ENCODE measurements at regions not wholly inside any gene's neighbourhood (a gene's known extent, or its start where the extent isn't known, plus 50 kb on each side); places are given as distances from the start of the nearest gene placed in this dataset.

DNA sequence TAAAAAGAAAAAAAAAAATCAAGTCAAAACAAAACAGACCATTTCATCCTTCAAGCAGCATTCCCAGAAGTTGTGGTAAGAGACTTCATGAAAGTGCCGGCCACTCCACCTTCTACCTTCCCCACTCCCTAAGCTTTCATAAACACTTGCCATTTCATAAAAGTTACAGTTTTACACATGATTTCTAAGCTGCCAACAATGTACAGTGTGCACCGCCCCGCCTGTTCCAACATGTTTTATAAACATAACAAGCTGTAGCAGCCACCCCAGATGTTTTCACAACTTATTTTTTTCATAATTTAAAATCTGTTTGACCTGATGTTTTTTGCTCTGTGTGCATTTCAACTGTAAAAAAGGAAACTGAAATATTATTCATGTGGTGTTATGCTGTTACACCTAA, 608.1 kb downstream of the TOX3 start:
- TF ChIP-seq CBX3 (IDR thresholded peaks at IDR 0.05; ENCODE audit: low read depth) (no peak), SIN3A (IDR thresholded peaks at IDR 0.05; ENCODE audit: low read depth) (no peak), RAD21 (IDR thresholded peaks at IDR 0.05; ENCODE audit: low read depth) (no peak), TCF7L2 (IDR thresholded peaks at IDR 0.05; ENCODE audit: borderline replicate concordance, extremely low read depth, insufficient read depth, insufficient read length) (no peak), ELF1 (IDR thresholded peaks at IDR 0.05; ENCODE audit: borderline replicate concordance, low read depth) (no peak), ZFX (IDR thresholded peaks at IDR 0.05) (no peak), FOSL1 (IDR thresholded peaks at IDR 0.05; ENCODE audit: low read depth) (no peak), EZH2phosphoT487 (IDR thresholded peaks at IDR 0.05; ENCODE audit: borderline replicate concordance) (no peak), SRF (IDR thresholded peaks at IDR 0.05; ENCODE audit: low read depth) (no peak), ZNF274 (IDR thresholded peaks at IDR 0.05; ENCODE audit: low read depth, low read length) (no peak), POLR2A (IDR thresholded peaks at IDR 0.05; ENCODE audit: borderline replicate concordance, extremely low read depth, insufficient read depth, insufficient read length) (no peak), EGR1 (IDR thresholded peaks at IDR 0.05; ENCODE audit: low read depth) (no peak), CEBPB (IDR thresholded peaks at IDR 0.05; ENCODE audit: low read depth) (no peak), EZH2 (IDR thresholded peaks at IDR 0.05) (no peak), JUND (IDR thresholded peaks at IDR 0.05) (no peak)
- TF ChIP-seq, protein P1, sequence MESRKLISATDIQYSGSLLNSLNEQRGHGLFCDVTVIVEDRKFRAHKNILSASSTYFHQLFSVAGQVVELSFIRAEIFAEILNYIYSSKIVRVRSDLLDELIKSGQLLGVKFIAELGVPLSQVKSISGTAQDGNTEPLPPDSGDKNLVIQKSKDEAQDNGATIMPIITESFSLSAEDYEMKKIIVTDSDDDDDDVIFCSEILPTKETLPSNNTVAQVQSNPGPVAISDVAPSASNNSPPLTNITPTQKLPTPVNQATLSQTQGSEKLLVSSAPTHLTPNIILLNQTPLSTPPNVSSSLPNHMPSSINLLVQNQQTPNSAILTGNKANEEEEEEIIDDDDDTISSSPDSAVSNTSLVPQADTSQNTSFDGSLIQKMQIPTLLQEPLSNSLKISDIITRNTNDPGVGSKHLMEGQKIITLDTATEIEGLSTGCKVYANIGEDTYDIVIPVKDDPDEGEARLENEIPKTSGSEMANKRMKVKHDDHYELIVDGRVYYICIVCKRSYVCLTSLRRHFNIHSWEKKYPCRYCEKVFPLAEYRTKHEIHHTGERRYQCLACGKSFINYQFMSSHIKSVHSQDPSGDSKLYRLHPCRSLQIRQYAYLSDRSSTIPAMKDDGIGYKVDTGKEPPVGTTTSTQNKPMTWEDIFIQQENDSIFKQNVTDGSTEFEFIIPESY (IDR thresholded peaks at IDR 0.05; ENCODE audit: extremely low read depth, insufficient replicate concordance, low read length) = no peak
- TF ChIP-seq, protein P2, sequence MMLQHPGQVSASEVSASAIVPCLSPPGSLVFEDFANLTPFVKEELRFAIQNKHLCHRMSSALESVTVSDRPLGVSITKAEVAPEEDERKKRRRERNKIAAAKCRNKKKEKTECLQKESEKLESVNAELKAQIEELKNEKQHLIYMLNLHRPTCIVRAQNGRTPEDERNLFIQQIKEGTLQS (IDR thresholded peaks at IDR 0.05) = no peak
- TF ChIP-seq, protein P3, sequence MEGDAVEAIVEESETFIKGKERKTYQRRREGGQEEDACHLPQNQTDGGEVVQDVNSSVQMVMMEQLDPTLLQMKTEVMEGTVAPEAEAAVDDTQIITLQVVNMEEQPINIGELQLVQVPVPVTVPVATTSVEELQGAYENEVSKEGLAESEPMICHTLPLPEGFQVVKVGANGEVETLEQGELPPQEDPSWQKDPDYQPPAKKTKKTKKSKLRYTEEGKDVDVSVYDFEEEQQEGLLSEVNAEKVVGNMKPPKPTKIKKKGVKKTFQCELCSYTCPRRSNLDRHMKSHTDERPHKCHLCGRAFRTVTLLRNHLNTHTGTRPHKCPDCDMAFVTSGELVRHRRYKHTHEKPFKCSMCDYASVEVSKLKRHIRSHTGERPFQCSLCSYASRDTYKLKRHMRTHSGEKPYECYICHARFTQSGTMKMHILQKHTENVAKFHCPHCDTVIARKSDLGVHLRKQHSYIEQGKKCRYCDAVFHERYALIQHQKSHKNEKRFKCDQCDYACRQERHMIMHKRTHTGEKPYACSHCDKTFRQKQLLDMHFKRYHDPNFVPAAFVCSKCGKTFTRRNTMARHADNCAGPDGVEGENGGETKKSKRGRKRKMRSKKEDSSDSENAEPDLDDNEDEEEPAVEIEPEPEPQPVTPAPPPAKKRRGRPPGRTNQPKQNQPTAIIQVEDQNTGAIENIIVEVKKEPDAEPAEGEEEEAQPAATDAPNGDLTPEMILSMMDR (IDR thresholded peaks at IDR 0.05 in 2 of 3, conservative IDR thresholded peaks at IDR 0.05 in 1 of 3; ENCODE audit: borderline replicate concordance in 1 of 3, insufficient read depth in 1 of 3, low read depth in 2 of 3, low read length in 2 of 3) = no peak
- TF ChIP-seq, protein P4, sequence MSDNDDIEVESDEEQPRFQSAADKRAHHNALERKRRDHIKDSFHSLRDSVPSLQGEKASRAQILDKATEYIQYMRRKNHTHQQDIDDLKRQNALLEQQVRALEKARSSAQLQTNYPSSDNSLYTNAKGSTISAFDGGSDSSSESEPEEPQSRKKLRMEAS (IDR thresholded peaks at IDR 0.05) = no peak
- TF ChIP-seq, protein P5, sequence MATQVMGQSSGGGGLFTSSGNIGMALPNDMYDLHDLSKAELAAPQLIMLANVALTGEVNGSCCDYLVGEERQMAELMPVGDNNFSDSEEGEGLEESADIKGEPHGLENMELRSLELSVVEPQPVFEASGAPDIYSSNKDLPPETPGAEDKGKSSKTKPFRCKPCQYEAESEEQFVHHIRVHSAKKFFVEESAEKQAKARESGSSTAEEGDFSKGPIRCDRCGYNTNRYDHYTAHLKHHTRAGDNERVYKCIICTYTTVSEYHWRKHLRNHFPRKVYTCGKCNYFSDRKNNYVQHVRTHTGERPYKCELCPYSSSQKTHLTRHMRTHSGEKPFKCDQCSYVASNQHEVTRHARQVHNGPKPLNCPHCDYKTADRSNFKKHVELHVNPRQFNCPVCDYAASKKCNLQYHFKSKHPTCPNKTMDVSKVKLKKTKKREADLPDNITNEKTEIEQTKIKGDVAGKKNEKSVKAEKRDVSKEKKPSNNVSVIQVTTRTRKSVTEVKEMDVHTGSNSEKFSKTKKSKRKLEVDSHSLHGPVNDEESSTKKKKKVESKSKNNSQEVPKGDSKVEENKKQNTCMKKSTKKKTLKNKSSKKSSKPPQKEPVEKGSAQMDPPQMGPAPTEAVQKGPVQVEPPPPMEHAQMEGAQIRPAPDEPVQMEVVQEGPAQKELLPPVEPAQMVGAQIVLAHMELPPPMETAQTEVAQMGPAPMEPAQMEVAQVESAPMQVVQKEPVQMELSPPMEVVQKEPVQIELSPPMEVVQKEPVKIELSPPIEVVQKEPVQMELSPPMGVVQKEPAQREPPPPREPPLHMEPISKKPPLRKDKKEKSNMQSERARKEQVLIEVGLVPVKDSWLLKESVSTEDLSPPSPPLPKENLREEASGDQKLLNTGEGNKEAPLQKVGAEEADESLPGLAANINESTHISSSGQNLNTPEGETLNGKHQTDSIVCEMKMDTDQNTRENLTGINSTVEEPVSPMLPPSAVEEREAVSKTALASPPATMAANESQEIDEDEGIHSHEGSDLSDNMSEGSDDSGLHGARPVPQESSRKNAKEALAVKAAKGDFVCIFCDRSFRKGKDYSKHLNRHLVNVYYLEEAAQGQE (IDR thresholded peaks at IDR 0.05; ENCODE audit: low read depth) = no peak
- no peaks in the 10 kb centered on the region for H4K20me1 ChIP-seq (ENCODE audit: insufficient read depth)
- H3K4me2 ChIP-seq (ENCODE audit: low read length) = no peak overlapping the region
- intact Hi-C loops (cut with micrococcal nuclease) = no loop called here
- no peaks in the 10 kb centered on the region for H3K27me3 ChIP-seq (ENCODE audit: insufficient read depth, low read length)
- peaks cover 0 to 11% of the 10 kb centered on the region in 2 experiments; a peak in 2 of 4 replicates for H3K9me3 ChIP-seq (ENCODE audit: control insufficient read depth in 1 of 2, insufficient read depth in 1 of 2, low read depth in 1 of 2, low read length in 2 of 2)
- RAD21 ChIA-PET (ENCODE audit: low non-redundant PET in 1 of 2, low total read pairs in 2 of 2, uncharacterized antibody in 2 of 2, unreplicated experiment in 2 of 2) = no interaction called here
- CTCF ChIA-PET = no interaction called here
- no TSS peak for BruUV-seq (replicated peaks)
- ATAC-seq (no peak), DNase-seq (ENCODE audit: low read depth, low spot score) (no peak)
- no peaks in the 10 kb centered on the region for H3K9me2 ChIP-seq (ENCODE audit: insufficient read depth)
- H3K79me2 ChIP-seq (ENCODE audit: insufficient read depth, low read length) = no peaks in the 10 kb centered on the region
- no peak overlapping the region for H2AFZ ChIP-seq (ENCODE audit: low read depth, low read length, poor library complexity, severe bottlenecking)
- H3K4me1 ChIP-seq (ENCODE audit: control insufficient read depth in 1 of 2, insufficient read depth in 2 of 2, low read length in 2 of 2) = no peaks in the 10 kb centered on the region
- POLR2A ChIA-PET = no interaction called here
- no peak overlapping the region for H3K27ac ChIP-seq (ENCODE audit: low read depth, low read length)
- H3K9ac ChIP-seq (ENCODE audit: low read length) = no peak overlapping the region
- no peaks in the 10 kb centered on the region for H3K36me3 ChIP-seq (ENCODE audit: control insufficient read depth in 1 of 2, insufficient read depth in 2 of 2, low read length in 2 of 2)
- H3K4me3 ChIP-seq (replicated peaks in 1 of 2; ENCODE audit: low read depth in 1 of 2, low read length in 2 of 2) = no peak overlapping the region
